SK-N-SH treated with all-trans-retinoic acid at 6 μM for 48 hours (cell line): ENCODE measurements at regions not wholly inside any gene's neighbourhood (a gene's known extent, or its start where the extent isn't known, plus 50 kb on each side); places are given as distances from the start of the nearest gene placed in this dataset.
A peak's percentile ranks its signal among the peaks of the same experiment; 100 is the strongest.

Experiments
- ATAC-seq: fragments of 200-7000 bp; cut with Tn5 transposase; 3 replicates; pipeline ENCODE4 v1.9.1; 2020; ENCODE audit warnings: mild to moderate bottlenecking, moderate library complexity
- ARNTL ChIP-seq: fragments of 450-650 bp; formaldehyde crosslinking; IDR thresholded peaks from 2 replicates; pipeline ENCODE4 v1.5.0; 2020; ENCODE audit warnings: low read depth, mild to moderate bottlenecking, moderate library complexity, borderline replicate concordance
- BACH2 ChIP-seq: fragments of 250-450 bp; sonication (Bioruptor Pico); IDR thresholded peaks from 2 replicates; pipeline ENCODE4 v1.9.0; 2021; ENCODE audit warnings: mild to moderate bottlenecking, borderline replicate concordance
- CSDC2 ChIP-seq: fragments of 250-450 bp; sonication (Bioruptor Pico); IDR thresholded peaks from 2 replicates; pipeline ENCODE4 v1.5.0; 2020; ENCODE audit warnings: mild to moderate bottlenecking, moderate library complexity
- ESRRG ChIP-seq: fragments of 250-450 bp; sonication (Bioruptor Pico); IDR thresholded peaks from 2 replicates; pipeline ENCODE4 v1.6.1; 2021; ENCODE audit warnings: mild to moderate bottlenecking
- ISL1 ChIP-seq: fragments of 250-450 bp; sonication (Bioruptor Pico); IDR thresholded peaks from 2 replicates; pipeline ENCODE4 v2.1.2; 2022; ENCODE audit warnings: mild to moderate bottlenecking, moderate library complexity
- OSR1 ChIP-seq: fragments of 250-450 bp; sonication (Bioruptor Pico); IDR thresholded peaks from 2 replicates; pipeline ENCODE4 v1.8.0; 2022; ENCODE audit warnings: moderate library complexity, mild to moderate bottlenecking, inconsistent platforms
- PPARA ChIP-seq: fragments of 250-450 bp; sonication (Bioruptor Pico); IDR thresholded peaks from 2 replicates; pipeline ENCODE4 v1.5.0; 2020; ENCODE audit warnings: mild to moderate bottlenecking, borderline replicate concordance
- RARB ChIP-seq: fragments of 250-450 bp; sonication (Bioruptor Pico); IDR thresholded peaks from 2 replicates; pipeline ENCODE4 v1.8.0; 2021; ENCODE audit warnings: mild to moderate bottlenecking, moderate library complexity
- SNAI2 ChIP-seq: fragments of 250-450 bp; sonication (Bioruptor Pico); IDR thresholded peaks from 2 replicates; pipeline ENCODE4 v1.5.0; 2020; ENCODE audit warnings: mild to moderate bottlenecking, moderate library complexity
- TCF4 ChIP-seq: fragments of 250-450 bp; sonication (Bioruptor Pico); IDR thresholded peaks from 2 replicates; pipeline ENCODE4 v1.8.0; 2021; ENCODE audit warnings: mild to moderate bottlenecking, moderate library complexity, borderline replicate concordance
- ZC3H10 ChIP-seq: fragments of 250-450 bp; sonication (Bioruptor Pico); IDR thresholded peaks from 2 replicates; pipeline ENCODE4 v1.5.1; 2021; ENCODE audit warnings: mild to moderate bottlenecking, moderate library complexity
- ZFP3 ChIP-seq: fragments of 250-450 bp; sonication (Bioruptor Pico); IDR thresholded peaks from 2 replicates; pipeline ENCODE4 v1.5.0; 2020; ENCODE audit warnings: mild to moderate bottlenecking, moderate library complexity
- ZFP30 ChIP-seq: fragments of 450-650 bp; formaldehyde crosslinking; IDR thresholded peaks from 2 replicates; pipeline ENCODE4 v1.5.0; 2022; ENCODE audit warnings: mild to moderate bottlenecking, moderate library complexity
- ZNF565 ChIP-seq: fragments of 450-650 bp; formaldehyde crosslinking; conservative IDR thresholded peaks from 2 replicates; pipeline ENCODE4 v1.5.0; 2020; ENCODE audit warnings: low read depth, mild to moderate bottlenecking, moderate library complexity
- ZNF70 ChIP-seq: fragments of 450-650 bp; formaldehyde crosslinking; IDR thresholded peaks from 2 replicates; pipeline ENCODE4 v1.5.0; 2020; ENCODE audit warnings: mild to moderate bottlenecking, moderate library complexity
- ZNF8 ChIP-seq: fragments of 450-650 bp; formaldehyde crosslinking; IDR thresholded peaks from 2 replicates; pipeline ENCODE4 v1.5.0; 2020; ENCODE audit warnings: mild to moderate bottlenecking, moderate library complexity
- TF ChIP-seq, protein P1 (sequence below): fragments of 250-450 bp; sonication (Bioruptor Pico); IDR thresholded peaks from 2 replicates; pipeline ENCODE4 v1.8.0; 2020; ENCODE audit warnings: mild to moderate bottlenecking, moderate library complexity, borderline replicate concordance
- TF ChIP-seq, protein P2 (sequence below): fragments of 250-450 bp; sonication (Bioruptor Pico); IDR thresholded peaks from 2 replicates; pipeline ENCODE4 v1.5.0; 2020; ENCODE audit warnings: mild to moderate bottlenecking, moderate library complexity
- TF ChIP-seq, protein P3 (sequence below): fragments of 250-450 bp; sonication (Bioruptor Pico); IDR thresholded peaks from 2 replicates; pipeline ENCODE4 v1.8.0; 2021; ENCODE audit warnings: low read depth, mild to moderate bottlenecking, moderate library complexity, borderline replicate concordance
- TF ChIP-seq, protein P4 (sequence below): fragments of 250-450 bp; sonication (Bioruptor Pico); IDR thresholded peaks from 2 replicates; pipeline ENCODE4 v1.5.1; 2021; ENCODE audit warnings: mild to moderate bottlenecking, moderate library complexity
- TF ChIP-seq, protein P5 (sequence below): fragments of 250-450 bp; sonication (Bioruptor Pico); IDR thresholded peaks from 2 replicates; pipeline ENCODE4 v1.5.1; 2020; ENCODE audit warnings: low read depth, mild to moderate bottlenecking, moderate library complexity

DNA sequence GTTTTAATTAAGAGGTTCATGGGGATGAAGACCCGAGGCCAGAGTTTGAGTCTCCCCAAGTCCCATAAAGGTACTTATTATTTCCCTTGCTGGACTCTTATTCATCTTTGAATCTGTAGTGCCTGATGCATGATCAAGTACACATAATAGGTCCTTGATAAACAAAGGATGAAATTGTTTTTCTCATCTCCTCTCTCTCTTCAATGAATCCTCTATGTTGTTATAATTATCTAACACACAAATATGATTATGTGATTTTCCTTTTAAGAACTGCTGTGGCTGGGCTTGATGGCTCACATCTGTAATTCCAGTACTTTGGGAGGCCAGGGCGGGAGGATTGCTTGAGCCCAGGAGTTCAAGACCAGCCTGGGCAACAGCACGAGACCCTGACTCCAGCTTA lies 117.7 kb downstream of the BAMBI start:
- ATAC-seq: no peak
- TF ChIP-seq SNAI2 (CRISPR knock-in tag) (no peak), ZFP3 (CRISPR knock-in tag) (no peak), ZNF70 (CRISPR knock-in tag) (no peak), RARB (CRISPR knock-in tag) (no peak), TCF4 (no peak), ARNTL (CRISPR knock-in tag) (no peak), OSR1 (no peak), ISL1 (CRISPR knock-in tag) (no peak), PPARA (CRISPR knock-in tag) (no peak), ZNF8 (no peak), CSDC2 (CRISPR knock-in tag) (no peak), ESRRG (CRISPR knock-in tag) (no peak), ZC3H10 (CRISPR knock-in tag) (no peak), ZNF565 (CRISPR knock-in tag) (no peak), BACH2 (CRISPR knock-in tag) (no peak), ZFP30 (CRISPR knock-in tag) (no peak)
- TF ChIP-seq, protein P1, sequence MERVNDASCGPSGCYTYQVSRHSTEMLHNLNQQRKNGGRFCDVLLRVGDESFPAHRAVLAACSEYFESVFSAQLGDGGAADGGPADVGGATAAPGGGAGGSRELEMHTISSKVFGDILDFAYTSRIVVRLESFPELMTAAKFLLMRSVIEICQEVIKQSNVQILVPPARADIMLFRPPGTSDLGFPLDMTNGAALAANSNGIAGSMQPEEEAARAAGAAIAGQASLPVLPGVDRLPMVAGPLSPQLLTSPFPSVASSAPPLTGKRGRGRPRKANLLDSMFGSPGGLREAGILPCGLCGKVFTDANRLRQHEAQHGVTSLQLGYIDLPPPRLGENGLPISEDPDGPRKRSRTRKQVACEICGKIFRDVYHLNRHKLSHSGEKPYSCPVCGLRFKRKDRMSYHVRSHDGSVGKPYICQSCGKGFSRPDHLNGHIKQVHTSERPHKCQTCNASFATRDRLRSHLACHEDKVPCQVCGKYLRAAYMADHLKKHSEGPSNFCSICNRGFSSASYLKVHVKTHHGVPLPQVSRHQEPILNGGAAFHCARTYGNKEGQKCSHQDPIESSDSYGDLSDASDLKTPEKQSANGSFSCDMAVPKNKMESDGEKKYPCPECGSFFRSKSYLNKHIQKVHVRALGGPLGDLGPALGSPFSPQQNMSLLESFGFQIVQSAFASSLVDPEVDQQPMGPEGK (CRISPR knock-in tag): no peak
- TF ChIP-seq, protein P2, sequence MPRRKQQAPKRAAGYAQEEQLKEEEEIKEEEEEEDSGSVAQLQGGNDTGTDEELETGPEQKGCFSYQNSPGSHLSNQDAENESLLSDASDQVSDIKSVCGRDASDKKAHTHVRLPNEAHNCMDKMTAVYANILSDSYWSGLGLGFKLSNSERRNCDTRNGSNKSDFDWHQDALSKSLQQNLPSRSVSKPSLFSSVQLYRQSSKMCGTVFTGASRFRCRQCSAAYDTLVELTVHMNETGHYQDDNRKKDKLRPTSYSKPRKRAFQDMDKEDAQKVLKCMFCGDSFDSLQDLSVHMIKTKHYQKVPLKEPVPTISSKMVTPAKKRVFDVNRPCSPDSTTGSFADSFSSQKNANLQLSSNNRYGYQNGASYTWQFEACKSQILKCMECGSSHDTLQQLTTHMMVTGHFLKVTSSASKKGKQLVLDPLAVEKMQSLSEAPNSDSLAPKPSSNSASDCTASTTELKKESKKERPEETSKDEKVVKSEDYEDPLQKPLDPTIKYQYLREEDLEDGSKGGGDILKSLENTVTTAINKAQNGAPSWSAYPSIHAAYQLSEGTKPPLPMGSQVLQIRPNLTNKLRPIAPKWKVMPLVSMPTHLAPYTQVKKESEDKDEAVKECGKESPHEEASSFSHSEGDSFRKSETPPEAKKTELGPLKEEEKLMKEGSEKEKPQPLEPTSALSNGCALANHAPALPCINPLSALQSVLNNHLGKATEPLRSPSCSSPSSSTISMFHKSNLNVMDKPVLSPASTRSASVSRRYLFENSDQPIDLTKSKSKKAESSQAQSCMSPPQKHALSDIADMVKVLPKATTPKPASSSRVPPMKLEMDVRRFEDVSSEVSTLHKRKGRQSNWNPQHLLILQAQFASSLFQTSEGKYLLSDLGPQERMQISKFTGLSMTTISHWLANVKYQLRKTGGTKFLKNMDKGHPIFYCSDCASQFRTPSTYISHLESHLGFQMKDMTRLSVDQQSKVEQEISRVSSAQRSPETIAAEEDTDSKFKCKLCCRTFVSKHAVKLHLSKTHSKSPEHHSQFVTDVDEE (CRISPR knock-in tag): no peak
- TF ChIP-seq, protein P3, sequence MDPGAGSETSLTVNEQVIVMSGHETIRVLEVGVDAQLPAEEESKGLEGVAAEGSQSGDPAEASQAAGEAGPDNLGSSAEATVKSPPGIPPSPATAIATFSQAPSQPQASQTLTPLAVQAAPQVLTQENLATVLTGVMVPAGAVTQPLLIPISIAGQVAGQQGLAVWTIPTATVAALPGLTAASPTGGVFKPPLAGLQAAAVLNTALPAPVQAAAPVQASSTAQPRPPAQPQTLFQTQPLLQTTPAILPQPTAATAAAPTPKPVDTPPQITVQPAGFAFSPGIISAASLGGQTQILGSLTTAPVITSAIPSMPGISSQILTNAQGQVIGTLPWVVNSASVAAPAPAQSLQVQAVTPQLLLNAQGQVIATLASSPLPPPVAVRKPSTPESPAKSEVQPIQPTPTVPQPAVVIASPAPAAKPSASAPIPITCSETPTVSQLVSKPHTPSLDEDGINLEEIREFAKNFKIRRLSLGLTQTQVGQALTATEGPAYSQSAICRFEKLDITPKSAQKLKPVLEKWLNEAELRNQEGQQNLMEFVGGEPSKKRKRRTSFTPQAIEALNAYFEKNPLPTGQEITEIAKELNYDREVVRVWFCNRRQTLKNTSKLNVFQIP (CRISPR knock-in tag): no peak
- TF ChIP-seq, protein P4, sequence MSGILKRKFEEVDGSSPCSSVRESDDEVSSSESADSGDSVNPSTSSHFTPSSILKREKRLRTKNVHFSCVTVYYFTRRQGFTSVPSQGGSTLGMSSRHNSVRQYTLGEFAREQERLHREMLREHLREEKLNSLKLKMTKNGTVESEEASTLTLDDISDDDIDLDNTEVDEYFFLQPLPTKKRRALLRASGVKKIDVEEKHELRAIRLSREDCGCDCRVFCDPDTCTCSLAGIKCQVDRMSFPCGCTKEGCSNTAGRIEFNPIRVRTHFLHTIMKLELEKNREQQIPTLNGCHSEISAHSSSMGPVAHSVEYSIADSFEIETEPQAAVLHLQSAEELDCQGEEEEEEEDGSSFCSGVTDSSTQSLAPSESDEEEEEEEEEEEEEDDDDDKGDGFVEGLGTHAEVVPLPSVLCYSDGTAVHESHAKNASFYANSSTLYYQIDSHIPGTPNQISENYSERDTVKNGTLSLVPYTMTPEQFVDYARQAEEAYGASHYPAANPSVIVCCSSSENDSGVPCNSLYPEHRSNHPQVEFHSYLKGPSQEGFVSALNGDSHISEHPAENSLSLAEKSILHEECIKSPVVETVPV: no peak

DNA sequence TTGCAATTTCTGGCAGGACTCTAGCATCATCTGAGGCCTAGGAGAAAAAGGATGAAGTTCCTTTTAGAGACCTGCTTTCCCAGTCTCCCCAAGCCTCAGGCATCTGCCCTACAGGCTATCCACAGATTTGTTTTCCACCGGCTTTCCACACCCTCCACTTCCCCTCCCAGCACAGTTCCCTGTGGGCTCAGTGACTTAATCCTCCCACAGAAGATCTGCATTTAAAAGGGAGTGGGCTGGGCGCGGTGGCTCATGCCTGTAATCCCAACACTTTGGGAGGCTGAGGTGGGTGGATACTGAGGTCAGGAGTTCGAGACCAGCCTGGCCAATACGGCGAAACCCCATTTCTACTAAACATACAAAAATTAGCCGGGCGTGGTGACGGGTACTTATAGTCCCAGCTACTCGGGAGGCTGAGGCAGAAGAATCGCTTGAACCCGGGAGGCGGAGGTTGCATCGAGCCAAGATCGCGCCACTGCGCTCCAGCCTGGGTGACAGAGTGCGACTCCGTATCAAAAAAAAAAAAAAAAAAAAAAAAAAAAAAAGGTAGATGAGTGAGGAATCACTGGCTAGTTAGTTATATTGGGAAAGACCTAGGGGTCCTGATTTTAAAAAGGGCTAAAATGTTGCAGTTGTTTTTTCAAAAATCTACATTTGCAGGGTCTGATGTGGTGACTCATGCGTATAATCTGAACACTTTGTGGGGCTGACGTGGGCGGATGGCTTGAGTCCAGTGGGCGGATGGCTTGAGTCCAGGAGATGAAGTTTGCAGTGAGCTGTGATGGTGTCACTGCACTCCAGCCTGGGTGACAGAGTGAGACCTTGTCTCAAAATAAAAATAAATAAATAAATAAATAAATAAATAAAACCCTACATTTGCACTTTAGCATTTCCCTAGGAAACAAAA lies 119.5 kb downstream of the BAMBI start:
- ATAC-seq: no peak

DNA sequence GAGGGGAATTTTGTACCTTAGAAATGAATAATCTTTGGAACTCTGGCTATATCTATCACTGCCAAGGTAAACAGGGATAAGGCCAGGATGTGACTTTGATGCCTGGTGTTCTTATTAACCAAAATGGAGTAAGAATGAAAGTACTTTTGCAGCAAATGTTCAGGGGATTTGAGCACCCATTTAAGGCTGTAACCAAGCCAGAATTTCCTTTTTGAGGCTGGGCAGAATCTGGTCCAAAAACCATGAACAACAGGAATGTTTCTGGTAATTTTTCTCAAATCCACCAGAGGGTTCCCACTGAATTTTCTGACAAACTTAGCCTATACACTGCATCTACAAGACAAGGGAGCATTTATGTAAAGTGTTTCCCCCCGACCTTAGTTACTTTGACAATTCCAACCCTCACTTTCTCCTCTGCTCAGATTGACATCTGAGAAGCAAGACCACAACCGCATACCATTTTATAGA lies 120.6 kb downstream of the BAMBI start:
- TF ChIP-seq, protein P5, sequence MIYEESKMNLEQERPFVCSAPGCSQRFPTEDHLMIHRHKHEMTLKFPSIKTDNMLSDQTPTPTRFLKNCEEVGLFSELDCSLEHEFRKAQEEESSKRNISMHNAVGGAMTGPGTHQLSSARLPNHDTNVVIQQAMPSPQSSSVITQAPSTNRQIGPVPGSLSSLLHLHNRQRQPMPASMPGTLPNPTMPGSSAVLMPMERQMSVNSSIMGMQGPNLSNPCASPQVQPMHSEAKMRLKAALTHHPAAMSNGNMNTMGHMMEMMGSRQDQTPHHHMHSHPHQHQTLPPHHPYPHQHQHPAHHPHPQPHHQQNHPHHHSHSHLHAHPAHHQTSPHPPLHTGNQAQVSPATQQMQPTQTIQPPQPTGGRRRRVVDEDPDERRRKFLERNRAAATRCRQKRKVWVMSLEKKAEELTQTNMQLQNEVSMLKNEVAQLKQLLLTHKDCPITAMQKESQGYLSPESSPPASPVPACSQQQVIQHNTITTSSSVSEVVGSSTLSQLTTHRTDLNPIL: no peak
- TF ChIP-seq ZNF70 (CRISPR knock-in tag) (no peak), ZC3H10 (CRISPR knock-in tag) (no peak)
- peak; percentile 59 for ATAC-seq

More for the DNA sequence above, 119.5 kb downstream of the BAMBI start:
- TF ChIP-seq ESRRG (CRISPR knock-in tag): no peak
- no peak for TF ChIP-seq ZNF8
- TF ChIP-seq ISL1 (CRISPR knock-in tag): no peak
- no peak for TF ChIP-seq RARB (CRISPR knock-in tag)
